ENCODE measurements at regions not wholly inside any gene's neighbourhood (a gene's known extent, or its start where the extent isn't known, plus 50 kb on each side); places are given as distances from the start of the nearest gene placed in this dataset.

- Histone ChIP-seq H3K4me2 (no peak overlapping the region), H3K27ac (no peak overlapping the region), H3K79me2 (ENCODE audit: low read depth) (no peaks in the 10 kb centered on the region), H3K4me1 (no peaks in the 10 kb centered on the region), H3K36me3 (no peaks in the 10 kb centered on the region), H2AFZ (replicated peaks) (no peak overlapping the region), H3K27me3 (no peaks in the 10 kb centered on the region), H3F3A (ENCODE audit: low read depth) (no peaks in the 10 kb centered on the region), H4K20me1 (ENCODE audit: low read depth) (no peaks in the 10 kb centered on the region), H3K9ac (no peak overlapping the region), H3K9me3 (ENCODE audit: low read depth) (no peaks in the 10 kb centered on the region), H3K4me3 (no peak overlapping the region)
- no peak overlapping the region for H3K4me3 Mint-ChIP-seq
- H3K27me3 Mint-ChIP-seq (ENCODE audit: insufficient read depth, low read depth) = no peaks in the 10 kb centered on the region
- H3K27ac Mint-ChIP-seq = no peak overlapping the region
- H3K9me3 Mint-ChIP-seq = peaks cover 6% of the 10 kb centered on the region
- H3K36me3 Mint-ChIP-seq = no peaks in the 10 kb centered on the region
- TF ChIP-seq EZH2phosphoT487 (IDR thresholded peaks at IDR 0.05) (no peak), CTCF (IDR thresholded peaks at IDR 0.05) (no peak), EZH2 (IDR thresholded peaks at IDR 0.05) (no peak)
- DNase-seq (ENCODE audit: low spot score) = no peak
- H3K4me1 Mint-ChIP-seq = no peaks in the 10 kb centered on the region
Observed at GRCh38 chr5:130740047-130740569, 424.9 kb downstream of the HINT1 start.

- Histone ChIP-seq H2AFZ (replicated peaks) (no peak overlapping the region), H3K9ac (no peak overlapping the region), H3K4me3 (no peak overlapping the region), H3K4me1 (no peaks in the 10 kb centered on the region), H3K27me3 (no peaks in the 10 kb centered on the region), H4K20me1 (ENCODE audit: low read depth) (no peaks in the 10 kb centered on the region), H3K36me3 (no peaks in the 10 kb centered on the region), H3K9me3 (ENCODE audit: low read depth) (no peaks in the 10 kb centered on the region), H3F3A (ENCODE audit: low read depth) (no peaks in the 10 kb centered on the region), H3K4me2 (no peak overlapping the region), H3K27ac (no peak overlapping the region), H3K79me2 (ENCODE audit: low read depth) (no peaks in the 10 kb centered on the region)
- no peak overlapping the region for H3K4me3 Mint-ChIP-seq
- peaks cover 13% of the 10 kb centered on the region for H3K9me3 Mint-ChIP-seq
- H3K27ac Mint-ChIP-seq = no peak overlapping the region
- no peaks in the 10 kb centered on the region for H3K36me3 Mint-ChIP-seq
- DNase-seq (ENCODE audit: low spot score) = no peak
- TF ChIP-seq EZH2 (IDR thresholded peaks at IDR 0.05) = no peak
- no peak for TF ChIP-seq CTCF (IDR thresholded peaks at IDR 0.05)
- no peak for TF ChIP-seq EZH2phosphoT487 (IDR thresholded peaks at IDR 0.05)
- H3K27me3 Mint-ChIP-seq (ENCODE audit: insufficient read depth, low read depth) = no peaks in the 10 kb centered on the region
- H3K4me1 Mint-ChIP-seq = no peaks in the 10 kb centered on the region
Observed at GRCh38 chr5:130731839-130732238, 433.2 kb downstream of the HINT1 start.

GRCh38 chr5:130729541-130729940 is 435.5 kb downstream of the HINT1 start:
- Mint-ChIP-seq H3K9me3 (peaks cover 13% of the 10 kb centered on the region), H3K4me3 (no peak overlapping the region), H3K4me1 (no peaks in the 10 kb centered on the region), H3K27ac (no peak overlapping the region), H3K27me3 (ENCODE audit: insufficient read depth, low read depth) (peaks cover 3% of the 10 kb centered on the region), H3K36me3 (no peaks in the 10 kb centered on the region)
- Histone ChIP-seq H3K79me2 (ENCODE audit: low read depth) (no peaks in the 10 kb centered on the region), H3F3A (ENCODE audit: low read depth) (no peaks in the 10 kb centered on the region), H3K4me1 (no peaks in the 10 kb centered on the region), H3K4me2 (no peak overlapping the region), H3K4me3 (no peak overlapping the region), H3K9me3 (ENCODE audit: low read depth) (no peaks in the 10 kb centered on the region), H3K27me3 (no peaks in the 10 kb centered on the region), H4K20me1 (ENCODE audit: low read depth) (no peaks in the 10 kb centered on the region), H3K9ac (no peak overlapping the region), H3K36me3 (no peaks in the 10 kb centered on the region), H2AFZ (replicated peaks) (no peak overlapping the region), H3K27ac (no peak overlapping the region)
- DNase-seq (ENCODE audit: low spot score) = no peak
- TF ChIP-seq EZH2 (IDR thresholded peaks at IDR 0.05) (no peak), CTCF (IDR thresholded peaks at IDR 0.05) (no peak), EZH2phosphoT487 (IDR thresholded peaks at IDR 0.05) (no peak)

Measured in neural progenitor cell (in vitro differentiated cells).